Retinal pigment epithelial cell (primary cell): ENCODE measurements at regions not wholly inside any gene's neighbourhood (a gene's known extent, or its start where the extent isn't known, plus 50 kb on each side); places are given as distances from the start of the nearest gene placed in this dataset.

Experiments
- DNase-seq: peaks from one replicate; pipeline ENCODE4 v3.0.0-alpha.2; 2010; ENCODE audit warnings: low read depth
- H3K4me3 ChIP-seq: 2 replicates; pipeline ENCODE4 v1.5.1; 2011; ENCODE audit warnings: mild to moderate bottlenecking, low read length, control low read depth, moderate library complexity
- TF ChIP-seq, protein P1 (sequence below): conservative IDR thresholded peaks from 2 replicates; pipeline ENCODE4 v1.5.1; 2011; ENCODE audit warnings: low read depth, low read length, control low read depth, inconsistent platforms

DNA sequence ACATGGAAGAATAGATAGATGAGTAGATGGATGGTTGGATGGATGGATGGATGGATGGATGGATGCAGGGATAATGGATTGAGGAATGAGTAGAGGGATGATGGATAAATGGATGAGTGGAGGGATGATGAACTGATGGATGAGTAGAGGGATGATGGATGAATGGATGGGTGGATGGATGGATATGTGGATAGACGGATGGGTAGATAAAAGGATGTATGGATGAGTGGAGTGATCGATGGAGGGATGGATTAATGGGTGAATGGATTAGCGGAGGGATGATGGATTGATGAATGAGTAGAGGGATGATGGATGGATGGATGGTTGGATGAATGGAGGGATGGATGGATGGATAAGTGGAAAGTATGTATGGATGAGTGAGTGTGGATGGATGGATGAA lies 533.2 kb downstream of the RFC3 start:
- no peak for DNase-seq
- no peak overlapping the region for H3K4me3 ChIP-seq
- TF ChIP-seq, protein P1, sequence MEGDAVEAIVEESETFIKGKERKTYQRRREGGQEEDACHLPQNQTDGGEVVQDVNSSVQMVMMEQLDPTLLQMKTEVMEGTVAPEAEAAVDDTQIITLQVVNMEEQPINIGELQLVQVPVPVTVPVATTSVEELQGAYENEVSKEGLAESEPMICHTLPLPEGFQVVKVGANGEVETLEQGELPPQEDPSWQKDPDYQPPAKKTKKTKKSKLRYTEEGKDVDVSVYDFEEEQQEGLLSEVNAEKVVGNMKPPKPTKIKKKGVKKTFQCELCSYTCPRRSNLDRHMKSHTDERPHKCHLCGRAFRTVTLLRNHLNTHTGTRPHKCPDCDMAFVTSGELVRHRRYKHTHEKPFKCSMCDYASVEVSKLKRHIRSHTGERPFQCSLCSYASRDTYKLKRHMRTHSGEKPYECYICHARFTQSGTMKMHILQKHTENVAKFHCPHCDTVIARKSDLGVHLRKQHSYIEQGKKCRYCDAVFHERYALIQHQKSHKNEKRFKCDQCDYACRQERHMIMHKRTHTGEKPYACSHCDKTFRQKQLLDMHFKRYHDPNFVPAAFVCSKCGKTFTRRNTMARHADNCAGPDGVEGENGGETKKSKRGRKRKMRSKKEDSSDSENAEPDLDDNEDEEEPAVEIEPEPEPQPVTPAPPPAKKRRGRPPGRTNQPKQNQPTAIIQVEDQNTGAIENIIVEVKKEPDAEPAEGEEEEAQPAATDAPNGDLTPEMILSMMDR: no peak

DNA sequence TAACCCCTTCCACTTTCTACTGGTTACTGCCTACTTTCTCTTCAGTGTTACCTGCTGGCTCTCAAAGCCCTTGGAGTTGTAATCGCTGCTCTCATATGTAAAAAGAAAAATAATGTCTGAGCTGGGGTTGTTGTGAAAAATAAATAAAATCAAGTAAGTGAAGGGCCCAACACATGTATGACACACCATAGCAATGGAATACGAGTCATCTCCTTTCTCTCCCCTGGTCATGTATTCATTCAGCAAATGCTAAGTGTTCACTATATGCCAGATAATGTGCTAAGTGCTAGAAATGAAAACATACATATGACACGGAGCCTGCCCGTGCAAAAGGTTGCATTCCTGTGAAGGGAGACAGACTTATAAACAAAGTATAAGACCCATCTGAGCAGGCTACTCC lies 535.0 kb downstream of the RFC3 start:
- TF ChIP-seq, protein P1: no peak
- no peak for DNase-seq
- no peak overlapping the region for H3K4me3 ChIP-seq

DNA sequence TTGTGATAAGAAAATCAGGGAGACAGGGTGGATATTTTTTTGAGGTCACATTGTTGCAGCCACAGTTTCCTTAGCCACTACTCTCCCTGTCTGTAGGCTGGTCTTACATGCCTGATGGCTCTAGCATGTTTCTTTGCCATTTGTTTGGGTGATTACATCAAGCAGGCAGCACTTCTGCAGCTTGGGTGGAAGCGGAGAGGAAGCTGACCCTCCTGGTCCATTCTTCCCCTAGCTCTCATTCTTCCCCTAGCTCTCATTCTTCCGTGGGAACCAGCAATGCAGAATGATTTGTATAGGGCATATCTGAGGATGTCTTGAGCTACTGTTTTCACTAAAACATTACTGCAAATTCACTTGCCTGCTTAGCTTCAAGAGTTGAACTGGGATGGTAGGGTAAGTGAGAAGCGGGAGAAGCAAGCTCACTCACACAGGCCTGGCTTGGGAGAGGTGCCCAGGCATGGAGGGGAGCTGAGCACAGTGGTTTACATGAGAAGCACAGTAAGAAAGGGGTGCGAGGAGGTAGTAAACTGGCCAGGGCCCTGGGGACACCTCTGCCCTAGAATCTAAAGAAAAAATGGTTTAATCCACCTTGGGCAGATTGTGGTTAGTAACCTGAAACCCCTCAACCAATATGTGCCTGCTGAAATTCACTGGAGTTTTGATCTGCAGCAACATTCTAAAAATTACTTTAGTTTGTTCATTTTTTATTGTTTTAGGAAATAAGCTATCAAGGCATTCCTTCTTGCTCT lies 538.9 kb downstream of the RFC3 start:
- no peak for DNase-seq
- H3K4me3 ChIP-seq: no peak overlapping the region
- TF ChIP-seq, protein P1: no peak

DNA sequence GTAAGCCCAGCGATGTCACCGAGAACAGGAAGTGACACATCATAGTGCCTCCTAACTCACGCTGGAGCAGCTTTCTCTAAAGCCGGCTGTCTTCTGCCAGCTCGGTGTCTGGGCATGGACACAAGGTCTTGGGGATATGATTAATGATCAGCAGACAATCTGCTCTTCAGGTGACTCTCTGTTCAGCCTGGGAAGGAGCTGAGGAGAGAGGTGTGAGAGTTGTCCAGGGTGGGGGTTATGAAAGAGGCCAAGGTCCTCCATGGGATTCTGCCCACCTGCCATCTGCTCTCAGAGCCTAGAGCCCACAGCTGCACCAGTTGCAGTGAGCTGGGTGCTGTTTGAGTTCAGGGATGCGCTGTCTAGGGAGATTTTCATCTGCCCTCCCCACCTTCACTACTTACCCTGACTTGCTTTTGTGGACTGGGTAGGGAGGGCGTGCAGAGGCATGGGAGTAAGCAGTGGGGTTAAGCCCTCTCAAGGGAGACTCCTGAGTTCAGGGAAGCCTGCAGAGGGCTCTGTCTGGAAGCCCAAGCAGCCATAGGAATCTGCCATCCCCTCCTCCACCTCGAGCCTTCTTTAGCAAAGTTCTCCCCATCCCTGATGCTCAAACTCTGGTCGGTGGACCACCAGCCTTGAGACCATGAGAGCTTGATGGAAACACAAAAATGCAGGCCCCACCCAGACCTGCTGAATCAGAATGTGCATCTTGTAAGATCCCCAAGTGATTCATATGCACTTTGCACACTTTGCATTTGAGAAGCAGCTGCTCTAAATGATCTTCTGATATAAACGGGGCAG lies 539.7 kb downstream of the RFC3 start:
- peak; percentile 64 for DNase-seq
- TF ChIP-seq, protein P1: peak; percentile 24
- H3K4me3 ChIP-seq: no peak overlapping the region

DNA sequence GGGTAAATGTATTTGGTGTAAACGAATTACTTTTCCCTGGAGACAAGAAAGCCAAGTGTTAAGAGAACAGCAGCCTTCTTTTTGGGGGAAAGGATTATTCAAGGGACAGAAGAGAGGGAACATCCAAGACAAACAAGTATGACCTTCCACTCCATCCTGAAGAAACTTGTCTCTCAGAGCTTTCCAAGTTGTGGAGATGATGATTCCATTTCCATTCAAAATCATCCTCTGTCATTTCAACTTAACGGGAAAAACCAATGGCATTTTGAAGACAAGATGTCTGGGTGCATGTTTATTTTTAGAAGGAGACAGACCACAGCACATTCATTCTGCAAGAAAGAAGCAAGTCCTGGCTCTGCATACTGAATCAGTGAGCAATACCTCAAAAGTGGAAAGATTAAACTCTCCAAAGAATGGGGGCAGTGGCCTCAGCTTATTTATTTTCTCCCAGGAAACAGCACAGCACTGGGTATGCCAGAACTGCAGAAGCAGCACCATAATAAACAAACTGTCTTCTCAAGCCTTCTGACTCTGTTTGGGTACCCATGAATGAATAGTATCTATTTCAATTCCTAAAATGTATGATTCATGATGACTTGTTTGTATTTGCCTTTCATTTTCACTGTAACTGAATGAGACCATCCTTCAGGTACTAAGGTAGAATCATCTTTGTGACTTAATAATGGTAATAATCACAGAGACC lies 541.0 kb downstream of the RFC3 start:
- TF ChIP-seq, protein P1: no peak
- H3K4me3 ChIP-seq: no peak overlapping the region
- peak; percentile 68 for DNase-seq

DNA sequence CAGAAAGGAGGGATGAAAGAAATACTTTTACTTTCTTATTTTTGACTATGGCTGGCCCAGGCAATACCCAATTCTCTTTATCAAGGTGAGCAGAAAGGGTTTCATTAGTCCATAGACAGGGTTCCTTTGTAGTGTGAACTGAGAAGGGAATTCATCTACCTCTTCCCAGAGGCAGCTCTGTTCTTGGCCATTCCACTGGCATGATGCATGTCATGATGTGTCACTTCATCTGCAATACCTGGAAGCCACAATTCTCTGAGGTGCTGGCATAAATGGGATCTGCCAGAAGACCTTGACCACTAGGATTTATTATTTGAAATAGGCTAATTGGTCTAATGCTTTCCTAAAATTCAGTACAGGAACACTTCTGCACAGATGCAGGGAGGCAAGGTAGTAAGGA lies 542.8 kb downstream of the RFC3 start:
- no peak overlapping the region for H3K4me3 ChIP-seq
- no peak for DNase-seq
- TF ChIP-seq, protein P1: no peak
